ENCODE measurements at regions not wholly inside any gene's neighbourhood (a gene's known extent, or its start where the extent isn't known, plus 50 kb on each side); places are given as distances from the start of the nearest gene placed in this dataset.
"Not testable (repeated sequence)": the region's sequence is repeated elsewhere in the genome, so short reads cannot be mapped to it uniquely, and the experiment has no call there.

GRCh38 chr1:228992044-228992443, 256.8 kb downstream of the RHOU start:
- DNase-seq (ENCODE audit: low read depth), result no peak

DNA sequence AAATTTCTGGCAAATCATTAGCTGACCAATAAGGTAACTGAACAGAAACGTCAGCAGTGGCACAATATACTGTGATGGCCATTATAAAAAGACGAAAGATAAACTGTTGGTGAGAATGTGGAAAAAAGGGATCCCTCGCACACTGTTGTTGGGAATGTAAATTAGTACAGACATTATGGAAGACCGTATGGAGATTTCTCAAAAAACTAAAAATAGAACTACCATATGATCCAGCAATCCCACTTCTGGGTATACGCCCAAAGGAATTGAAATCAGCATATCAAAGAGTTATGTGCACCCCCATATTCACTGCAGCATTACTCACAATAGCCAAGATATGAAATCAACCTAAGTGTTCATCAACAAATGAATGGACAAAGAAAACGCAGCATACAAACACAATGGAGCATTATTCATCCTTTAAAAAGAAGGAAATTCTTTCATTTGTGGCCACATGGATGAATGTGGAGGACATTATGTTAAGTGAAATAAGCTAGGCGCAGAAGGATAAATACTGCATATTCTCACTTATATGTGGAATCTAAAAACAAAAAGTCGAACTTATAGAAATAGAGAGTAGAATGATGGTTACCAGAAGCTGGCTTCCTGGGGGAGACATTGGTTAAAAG, 257.7 kb downstream of the RHOU start:
- DNase-seq (ENCODE audit: low read depth), result no peak

DNA sequence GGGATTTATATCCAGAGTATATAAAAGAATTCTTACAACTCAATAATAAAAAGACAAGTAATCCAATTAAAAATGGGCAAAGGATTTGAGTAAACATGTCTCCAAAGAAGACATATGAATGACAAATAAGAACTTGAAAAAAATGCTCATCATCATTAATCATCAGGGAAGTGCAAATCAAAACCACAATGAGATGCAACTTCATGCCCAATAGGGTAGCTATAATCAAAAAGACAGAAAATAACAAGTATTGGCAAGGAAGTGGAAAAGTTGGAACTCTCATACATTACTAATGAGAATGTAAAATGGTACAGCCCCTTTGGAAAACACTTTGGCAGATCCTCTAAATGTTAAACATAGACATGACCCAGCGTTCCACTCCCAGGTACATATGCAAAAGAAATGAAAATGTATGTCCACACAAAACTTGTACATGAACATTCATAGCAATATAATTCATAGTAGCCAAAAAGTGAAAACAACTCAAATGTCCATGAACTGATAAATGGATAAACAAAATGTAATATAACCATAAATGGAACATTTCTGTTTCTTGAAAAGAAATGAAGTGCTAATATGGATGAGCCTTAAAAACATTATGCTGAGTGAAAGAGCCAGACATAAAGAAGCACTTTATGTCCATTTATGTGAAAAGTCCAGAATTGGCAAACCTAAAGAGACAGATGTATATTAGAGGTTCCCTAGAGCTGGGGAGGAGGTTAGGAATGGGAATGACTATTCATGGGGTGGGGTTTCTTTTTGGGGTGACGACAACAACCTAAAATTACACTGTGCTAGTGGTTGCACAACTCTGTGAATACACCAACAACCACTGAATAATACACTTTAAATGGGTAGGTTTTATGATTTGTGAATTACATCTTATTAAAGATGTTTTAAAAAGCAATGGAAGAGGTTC, 259.7 kb downstream of the RHOU start:
- DNase-seq (ENCODE audit: low read depth), result no peak

DNA sequence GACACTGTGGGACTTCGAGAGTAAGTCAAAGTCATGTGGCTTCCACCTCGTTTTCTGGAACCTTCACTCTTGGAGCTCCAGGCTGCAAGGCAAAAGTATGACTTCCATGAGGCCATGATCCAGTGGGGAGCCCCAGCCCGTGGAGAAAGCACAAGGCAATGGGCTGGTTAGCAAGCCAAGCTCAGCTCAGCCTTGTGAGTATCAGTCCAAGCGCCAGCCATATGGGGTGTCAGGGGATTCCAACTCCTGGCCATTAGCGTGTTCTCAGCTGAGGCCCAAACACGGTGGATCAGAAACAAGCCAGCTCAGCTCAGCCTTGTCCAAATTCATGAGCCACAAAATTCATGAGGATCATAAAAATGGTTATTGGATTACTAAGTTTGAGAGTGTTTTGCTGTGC, 261.0 kb downstream of the RHOU start:
- no peak for DNase-seq (ENCODE audit: low read depth)

DNA sequence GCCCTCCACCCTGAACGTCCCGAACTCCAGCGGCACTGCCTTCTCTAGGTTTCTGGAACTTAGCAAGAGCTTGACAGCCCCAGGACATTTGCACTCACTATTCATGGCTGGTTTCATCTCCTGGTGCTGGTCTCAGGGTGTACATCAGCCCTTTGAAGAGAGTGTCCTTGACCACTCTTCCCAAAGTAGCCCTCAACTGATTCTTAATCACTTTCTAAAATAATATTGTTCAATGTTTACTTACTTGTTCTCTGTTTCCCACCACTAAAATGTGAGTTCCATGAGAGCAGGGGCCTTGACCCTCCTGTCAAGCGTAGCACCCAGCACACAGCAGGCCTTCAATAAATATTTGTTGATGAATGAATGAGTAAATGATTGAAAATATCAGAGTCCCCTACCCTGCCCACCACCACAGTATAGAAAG, 262.5 kb downstream of the RHOU start:
- DNase-seq (ENCODE audit: low read depth), result no peak

DNA sequence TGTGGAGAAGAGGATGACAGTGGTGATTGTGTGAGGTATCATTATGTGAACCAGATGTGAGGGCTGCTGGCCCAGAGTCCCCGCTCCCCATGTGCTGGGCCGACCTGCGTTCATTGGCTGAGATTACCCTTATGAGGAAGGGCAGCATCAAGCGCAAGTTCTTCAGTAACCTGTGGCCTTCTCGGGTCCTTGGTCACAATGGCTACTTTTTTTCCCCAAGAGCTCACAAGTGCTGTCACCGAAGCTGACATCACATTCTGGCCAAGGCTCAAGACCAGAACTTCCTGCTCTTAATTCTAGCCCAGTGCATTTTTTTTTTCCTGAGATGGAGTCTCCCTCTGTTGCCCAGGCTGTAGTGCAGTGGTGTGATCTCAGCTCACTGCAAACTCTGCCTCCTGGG, 262.9 kb downstream of the RHOU start:
- DNase-seq (ENCODE audit: low read depth), result no peak

DNA sequence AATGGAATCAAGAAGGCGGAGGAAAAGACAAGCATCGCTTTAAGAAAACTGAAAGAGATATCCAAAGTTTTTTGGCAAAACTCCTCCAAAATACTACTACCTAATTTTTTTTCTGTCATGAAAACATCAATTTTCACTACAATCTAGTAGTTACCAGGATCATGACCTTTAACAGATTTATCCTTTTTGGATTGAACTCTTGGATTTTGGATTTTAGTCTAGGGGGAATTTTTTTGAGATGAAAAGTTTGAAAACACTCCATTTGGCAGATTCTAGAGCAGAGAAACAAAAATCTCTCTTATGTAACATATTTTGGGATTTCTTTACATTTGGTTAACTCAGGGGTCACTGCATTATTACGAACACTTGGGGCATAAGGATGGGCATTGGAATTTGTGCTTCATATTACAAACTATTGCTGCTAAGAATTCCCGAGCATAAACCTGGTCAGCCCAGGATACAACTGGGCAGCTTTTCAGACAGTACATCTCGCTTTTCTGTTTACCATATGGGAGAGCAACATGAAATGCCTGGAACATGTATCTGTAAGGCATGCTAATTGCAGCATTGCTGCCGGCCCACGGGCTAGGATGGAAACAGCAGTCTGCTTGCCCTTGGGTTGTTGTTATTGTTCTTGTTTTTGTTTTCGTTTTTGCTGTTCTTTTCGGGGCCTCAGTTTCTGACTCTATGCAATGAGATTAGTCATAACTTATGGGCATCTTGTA, 264.3 kb downstream of the RHOU start:
- no peak for DNase-seq (ENCODE audit: low read depth)

DNA sequence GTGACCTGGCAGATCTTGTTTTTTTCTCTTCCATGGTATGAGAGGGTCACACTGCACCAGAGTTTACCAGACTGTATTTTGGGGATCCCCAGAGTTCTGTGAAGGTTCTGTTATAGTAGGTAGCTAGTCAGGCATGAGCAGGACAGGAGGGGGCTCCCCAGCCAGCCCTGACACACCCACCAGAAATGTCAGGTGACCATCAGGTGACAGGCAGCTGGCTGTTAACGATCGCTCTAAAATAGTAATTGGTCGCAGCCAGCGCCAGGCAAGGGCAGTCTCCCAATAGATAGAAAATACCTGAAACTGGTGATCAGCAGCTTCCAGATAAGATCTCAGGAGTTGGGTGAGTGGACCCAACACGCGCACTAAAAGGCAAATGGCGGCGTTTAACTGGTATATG, 264.9 kb downstream of the RHOU start:
- DNase-seq (ENCODE audit: low read depth), result no peak

GRCh38 chr1:229001467-229002011, 266.3 kb downstream of the RHOU start:
- DNase-seq (ENCODE audit: low read depth), result no peak

DNA sequence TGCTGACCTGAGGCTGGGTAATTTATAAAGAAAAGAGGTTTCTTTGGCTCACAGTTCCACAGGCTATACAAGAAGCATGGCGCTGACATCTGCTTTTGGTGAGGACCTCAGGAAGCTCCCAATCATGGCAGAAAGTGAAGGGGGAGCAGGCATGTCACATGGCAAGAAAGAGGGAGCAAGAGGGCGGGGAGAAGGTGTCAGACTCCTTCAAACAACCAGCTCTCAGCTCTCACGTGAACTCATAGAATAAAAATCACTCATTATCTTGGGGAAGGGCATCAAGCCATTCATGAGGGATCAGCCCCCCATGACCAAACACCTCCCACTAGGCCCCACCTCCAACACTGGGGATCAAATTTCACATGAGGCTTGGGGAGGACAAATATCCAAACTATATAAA, 266.8 kb downstream of the RHOU start:
- DNase-seq (ENCODE audit: low read depth), result no peak

- no peak for DNase-seq (ENCODE audit: low read depth)
Measured at GRCh38 chr1:229002451-229002960, 267.2 kb downstream of the RHOU start.

DNA sequence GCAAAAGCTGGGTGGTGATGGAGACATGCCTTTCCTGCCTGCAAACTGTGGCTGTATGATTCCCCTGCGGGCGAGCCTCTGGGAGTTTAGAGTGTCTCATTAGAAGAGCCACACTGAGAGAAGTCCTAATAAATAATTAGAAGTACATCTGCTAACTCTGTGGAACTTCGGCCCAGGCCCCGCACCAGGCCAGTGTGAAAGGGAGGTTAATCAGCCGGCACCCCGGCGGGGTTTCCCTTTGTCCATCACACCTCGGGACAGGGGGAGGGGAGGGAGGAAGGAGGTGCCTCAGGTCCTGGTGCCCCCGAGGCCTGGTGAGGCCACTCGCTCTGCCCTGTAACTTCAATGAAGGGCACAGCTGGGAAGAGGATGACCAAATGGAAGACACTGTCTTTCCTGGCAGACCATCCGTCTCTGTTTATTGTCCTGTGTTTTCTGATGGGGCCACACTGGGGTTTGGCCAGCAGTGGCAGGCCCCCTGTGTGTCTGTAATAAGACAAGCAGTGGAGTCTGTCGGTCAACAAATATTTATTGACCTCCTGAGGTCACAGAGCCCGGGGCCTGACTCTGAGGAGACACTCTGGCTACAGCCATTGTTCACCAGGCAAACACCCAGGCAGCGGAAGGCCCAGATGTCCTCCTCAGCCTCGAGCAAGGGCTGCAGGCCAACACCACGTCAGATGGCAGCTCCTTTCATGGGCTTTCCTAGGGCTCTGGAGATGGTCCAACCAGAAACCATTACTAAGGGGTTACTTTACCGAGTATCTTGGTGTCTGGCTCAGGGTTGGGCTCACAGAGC, 267.5 kb upstream of the RAB4A start:
- no peak for DNase-seq (ENCODE audit: low read depth)

DNA sequence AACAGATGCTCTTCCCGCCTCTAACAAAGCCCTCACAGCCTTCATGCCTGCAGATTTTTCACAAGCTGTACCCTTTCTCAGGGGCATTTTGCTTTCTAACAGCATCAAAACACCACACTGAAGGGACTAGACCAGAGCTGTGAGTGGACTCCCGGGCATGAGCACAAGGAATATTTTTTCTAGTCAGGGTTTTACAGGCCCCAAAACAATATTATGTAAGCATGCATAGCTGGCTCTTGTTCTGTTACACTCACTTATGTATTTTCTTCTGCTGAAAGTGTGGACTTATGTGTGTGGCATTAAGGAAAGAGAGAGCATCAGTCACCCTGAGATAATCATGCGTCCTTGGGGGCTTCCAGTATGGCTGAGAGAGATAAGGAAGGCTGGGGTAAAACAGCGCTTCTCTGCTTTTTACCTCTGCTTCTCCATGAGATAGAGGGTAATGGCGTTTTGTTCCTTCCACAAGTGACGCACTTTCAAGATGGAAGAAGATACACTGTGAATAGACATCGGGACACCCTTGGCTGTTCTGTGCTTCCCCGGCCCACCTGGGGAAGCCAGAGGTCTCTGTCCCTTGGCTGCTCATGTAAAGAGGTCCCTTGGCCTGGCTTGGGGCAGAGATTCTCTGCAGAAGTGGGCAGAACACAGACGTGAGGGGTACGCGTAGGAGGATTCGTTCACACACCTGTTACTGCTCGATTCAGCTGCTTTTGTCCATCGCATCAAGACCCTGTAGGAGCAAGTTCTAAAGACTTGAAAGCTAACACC, 266.7 kb upstream of the RAB4A start:
- no peak for DNase-seq (ENCODE audit: low read depth)

GRCh38 chr1:229005097-229005496, 265.8 kb upstream of the RAB4A start:
- no peak for DNase-seq (ENCODE audit: low read depth)

DNA sequence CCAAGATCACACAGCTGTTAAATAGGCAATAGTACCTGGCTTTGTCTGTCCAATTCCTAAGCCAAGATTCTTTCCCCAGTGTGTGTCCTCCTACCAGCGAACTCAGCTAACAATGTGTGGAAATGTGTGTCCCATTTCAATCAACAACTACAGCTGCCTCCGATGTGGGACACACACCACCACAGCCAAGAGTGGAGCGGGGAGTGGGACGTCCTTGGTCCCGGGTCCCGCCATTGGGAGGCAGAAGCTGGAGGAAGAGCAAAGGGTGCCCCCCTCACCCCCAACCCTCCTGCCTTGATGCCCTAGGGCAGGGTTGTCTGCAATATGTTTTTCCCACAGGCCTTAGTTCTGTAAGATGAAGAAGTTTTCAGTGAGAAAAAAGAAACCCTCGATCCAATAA, 265.4 kb upstream of the RAB4A start:
- no peak for DNase-seq (ENCODE audit: low read depth)

DNA sequence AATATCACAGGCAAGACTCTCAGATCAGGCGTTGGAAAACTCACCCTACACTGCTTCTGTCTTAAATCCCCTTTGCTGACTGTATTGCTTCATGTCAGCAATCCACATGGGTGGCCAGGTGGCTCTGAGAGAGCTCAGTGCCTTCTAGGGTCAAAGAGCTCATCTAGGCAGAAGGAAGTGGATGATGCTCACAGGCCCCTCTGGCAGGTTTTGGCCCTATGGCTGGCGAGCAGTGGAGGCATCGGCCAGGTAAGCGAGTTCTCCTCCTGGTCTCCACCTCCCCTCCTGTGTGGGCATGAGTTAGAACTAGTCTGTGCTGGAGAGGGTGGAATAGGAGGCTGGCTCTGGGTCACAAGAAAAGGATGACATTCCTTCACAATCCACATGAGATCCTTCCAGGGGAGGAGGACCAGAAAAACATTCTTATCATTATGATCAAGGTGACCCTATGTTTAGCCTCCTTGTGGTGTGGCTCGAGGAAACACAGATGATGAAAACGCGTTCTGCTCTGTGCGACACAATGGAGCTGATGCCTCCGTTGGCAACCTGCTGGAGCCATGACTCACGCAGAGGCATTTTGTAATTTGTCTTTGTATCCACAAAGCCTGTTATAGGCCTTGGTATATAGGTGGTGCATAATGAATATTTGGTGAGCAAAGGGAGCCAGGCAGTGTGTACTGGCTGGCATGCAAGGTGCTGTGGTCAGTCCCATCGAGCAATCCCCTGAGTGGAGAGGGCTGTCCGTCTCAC, 264.6 kb upstream of the RAB4A start:
- DNase-seq (ENCODE audit: low read depth), result no peak

DNA sequence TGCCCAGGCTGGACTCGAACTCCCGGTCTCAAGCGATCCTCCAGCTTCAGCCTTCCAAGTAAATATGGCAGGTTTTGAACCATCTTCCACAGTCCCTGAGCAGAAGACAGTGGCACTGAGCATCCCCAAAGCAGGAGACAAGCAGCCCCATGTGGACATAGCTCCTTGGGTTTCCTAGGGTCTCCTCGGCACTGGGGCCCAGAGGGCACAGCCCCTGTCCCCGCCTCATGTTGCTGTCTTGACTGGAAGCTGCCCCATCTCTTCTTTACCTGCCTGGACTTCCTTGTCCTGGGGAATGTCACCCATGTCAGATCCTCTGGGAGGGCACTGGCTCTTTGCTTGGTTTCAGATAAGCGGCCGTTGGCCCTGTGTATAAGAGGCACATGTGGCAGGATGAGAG, 263.7 kb upstream of the RAB4A start:
- DNase-seq (ENCODE audit: low read depth), result no peak

- no peak for DNase-seq (ENCODE audit: low read depth)
Measured at GRCh38 chr1:229007701-229008100, 263.2 kb upstream of the RAB4A start.

- not testable (repeated sequence) for DNase-seq (ENCODE audit: low read depth)
Measured at GRCh38 chr1:229008347-229008746, 262.6 kb upstream of the RAB4A start.

- DNase-seq (ENCODE audit: low read depth), result no peak
Measured at GRCh38 chr1:229011022-229011421, 259.9 kb upstream of the RAB4A start.

All from stimulated activated CD4-positive, alpha-beta T cell treated with anti-CD3 and anti-CD28 coated beads, Interleukin-2, amount 100 ng/mL, for 4 hours (primary cell).